HUES48 (cell line): ENCODE measurements at regions not wholly inside any gene's neighbourhood (a gene's known extent, or its start where the extent isn't known, plus 50 kb on each side); places are given as distances from the start of the nearest gene placed in this dataset.

Experiments
- H3K27ac ChIP-seq: one replicate; pipeline ENCODE4 v1.7.0; 2013; ENCODE audit warnings: low read depth, low read length, inconsistent platforms
- H3K27me3 ChIP-seq: 2 replicates; pipeline ENCODE4 v1.6.1; 2013; ENCODE audit warnings: mild to moderate bottlenecking, low read length; ENCODE audit not compliant: control insufficient read depth, insufficient read depth
- H3K36me3 ChIP-seq: 2 replicates; pipeline ENCODE4 v1.6.1; 2013; ENCODE audit warnings: low read length; ENCODE audit not compliant: control insufficient read depth, insufficient read depth
- H3K4me1 ChIP-seq: 2 replicates; pipeline ENCODE4 v1.6.1; 2013; ENCODE audit warnings: mild to moderate bottlenecking, low read length; ENCODE audit not compliant: control insufficient read depth, insufficient read depth
- H3K4me3 ChIP-seq: 2 replicates; pipeline ENCODE4 v1.5.1; 2013; ENCODE audit warnings: mild to moderate bottlenecking, low read depth, low read length
- H3K9ac ChIP-seq: 2 replicates; pipeline ENCODE4 v1.6.1; 2013; ENCODE audit warnings: mild to moderate bottlenecking, low read depth, low read length, moderate library complexity
- H3K9me3 ChIP-seq: 2 replicates; pipeline ENCODE4 v1.6.1; 2013; ENCODE audit warnings: low read length; ENCODE audit not compliant: control insufficient read depth, insufficient read depth

GRCh38 chr4:64613046-64613445, 203.8 kb upstream of the TECRL start:
- Histone ChIP-seq H3K4me3 (no peak overlapping the region), H3K27ac (no peak overlapping the region), H3K27me3 (no peaks in the 10 kb centered on the region), H3K9me3 (no peaks in the 10 kb centered on the region), H3K4me1 (no peaks in the 10 kb centered on the region), H3K9ac (no peak overlapping the region), H3K36me3 (no peaks in the 10 kb centered on the region)

GRCh38 chr4:64598066-64598465, 188.8 kb upstream of the TECRL start:
- Histone ChIP-seq H3K9me3 (no peaks in the 10 kb centered on the region), H3K27ac (no peak overlapping the region), H3K36me3 (no peaks in the 10 kb centered on the region), H3K4me1 (peaks cover 20% of the 10 kb centered on the region), H3K9ac (no peak overlapping the region), H3K4me3 (no peak overlapping the region), H3K27me3 (no peaks in the 10 kb centered on the region)

DNA sequence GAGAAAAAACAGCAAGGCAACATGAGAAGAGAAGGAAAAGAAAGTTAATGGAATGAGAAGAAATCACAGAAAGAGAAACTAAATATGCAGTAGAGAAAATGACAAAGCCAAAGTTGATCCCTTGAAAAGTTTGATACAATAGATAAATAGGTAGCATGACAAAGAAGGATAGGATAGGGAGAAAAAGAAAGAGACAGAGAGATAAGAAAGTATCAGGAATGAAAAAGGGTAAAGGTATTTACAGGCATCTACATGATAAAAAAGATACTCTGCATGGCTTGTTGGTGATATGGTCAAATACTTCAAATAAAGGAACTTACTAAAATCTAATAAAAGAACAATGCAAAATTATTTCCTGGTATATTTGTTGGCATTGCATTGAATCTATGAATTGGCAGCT, 185.5 kb upstream of the TECRL start:
- Histone ChIP-seq H3K9ac (no peak overlapping the region), H3K4me3 (no peak overlapping the region), H3K27ac (peak overlapping the region; percentile 7), H3K9me3 (no peaks in the 10 kb centered on the region), H3K27me3 (no peaks in the 10 kb centered on the region), H3K4me1 (peaks cover 20% of the 10 kb centered on the region), H3K36me3 (no peaks in the 10 kb centered on the region)

DNA sequence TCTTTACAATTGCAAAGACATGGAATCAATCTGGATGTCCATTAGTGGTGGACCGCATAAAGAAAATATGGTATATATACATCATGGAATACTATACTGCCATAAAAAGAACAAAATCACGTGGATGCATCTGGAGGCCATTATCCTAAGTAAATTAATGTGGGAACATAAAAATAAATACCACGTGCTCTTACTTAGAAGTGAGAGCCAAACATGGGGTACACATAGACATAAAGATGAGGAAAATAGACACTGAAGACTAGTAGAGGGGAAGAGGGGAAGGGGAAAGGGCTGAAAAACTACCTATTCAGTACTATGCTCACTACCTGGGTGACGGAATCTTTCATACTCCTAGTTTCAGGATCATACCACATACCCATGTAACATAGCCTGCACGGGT, 179.3 kb upstream of the TECRL start:
- Histone ChIP-seq H3K9ac (no peak overlapping the region), H3K9me3 (no peaks in the 10 kb centered on the region), H3K4me3 (no peak overlapping the region), H3K27ac (no peak overlapping the region), H3K36me3 (no peaks in the 10 kb centered on the region), H3K4me1 (peaks cover 7% of the 10 kb centered on the region), H3K27me3 (no peaks in the 10 kb centered on the region)

DNA sequence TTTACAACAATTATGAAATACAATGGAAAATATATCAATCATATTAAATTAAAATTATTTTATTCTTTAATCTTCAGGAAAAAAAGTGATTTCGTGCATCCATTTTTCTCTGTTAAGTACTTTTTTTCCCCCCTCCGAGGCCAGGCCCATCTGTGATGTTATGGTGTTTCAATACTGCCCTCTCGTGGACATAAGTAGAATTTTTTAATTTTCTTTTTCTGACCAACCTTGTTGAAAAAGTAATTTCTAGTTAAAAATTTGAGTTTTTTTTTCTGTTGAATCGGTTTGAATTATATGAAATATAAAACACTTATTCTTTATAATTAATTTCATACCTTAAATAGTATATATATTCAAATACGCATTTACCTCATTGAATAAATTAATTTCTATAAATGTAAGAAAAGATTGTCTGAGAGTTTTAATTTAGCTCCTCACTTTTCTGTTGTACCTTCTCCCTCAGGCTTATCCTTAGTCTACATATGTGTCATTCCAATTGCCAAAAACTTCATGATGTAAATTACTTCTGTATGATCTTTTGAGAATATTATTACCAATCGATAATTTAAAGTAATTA, 175.8 kb upstream of the TECRL start:
- no peaks in the 10 kb centered on the region for H3K27me3 ChIP-seq
- no peaks in the 10 kb centered on the region for H3K36me3 ChIP-seq
- no peak overlapping the region for H3K4me3 ChIP-seq
- H3K4me1 ChIP-seq = peaks cover 17% of the 10 kb centered on the region; the same call in 1 of the 2 replicates
- H3K9me3 ChIP-seq = no peaks in the 10 kb centered on the region
- no peak overlapping the region for H3K9ac ChIP-seq
- H3K27ac ChIP-seq = no peak overlapping the region

DNA sequence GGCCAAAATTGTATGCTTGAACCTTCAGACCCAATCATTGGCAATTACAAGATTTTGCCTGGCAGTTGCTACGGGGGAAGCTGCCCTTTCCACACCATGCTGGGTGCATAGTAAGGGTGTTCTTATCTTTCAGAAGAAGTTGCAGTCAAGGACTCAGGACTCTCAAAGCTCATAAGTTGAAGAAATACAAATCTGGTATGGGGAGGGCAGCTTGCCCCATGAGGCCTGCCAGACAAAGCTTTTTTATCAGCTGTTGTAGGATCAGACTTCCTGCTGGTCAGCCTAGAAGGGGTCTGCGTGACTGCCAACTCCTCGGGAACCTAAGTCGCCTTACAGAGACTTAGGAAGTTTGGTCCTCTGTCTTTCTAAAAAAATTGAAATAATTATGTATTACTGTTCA, 174.9 kb upstream of the TECRL start:
- H3K4me3 ChIP-seq = no peak overlapping the region
- H3K4me1 ChIP-seq = peaks cover 17% of the 10 kb centered on the region; the same call in 1 of the 2 replicates
- H3K9me3 ChIP-seq = peaks cover 3% of the 10 kb centered on the region
- H3K27me3 ChIP-seq = no peaks in the 10 kb centered on the region
- no peaks in the 10 kb centered on the region for H3K36me3 ChIP-seq
- no peak overlapping the region for H3K27ac ChIP-seq
- H3K9ac ChIP-seq = no peak overlapping the region

GRCh38 chr4:64582492-64582891, 173.2 kb upstream of the TECRL start:
- H3K4me3 ChIP-seq = no peak overlapping the region
- H3K9me3 ChIP-seq = peaks cover 4% of the 10 kb centered on the region
- H3K4me1 ChIP-seq = peaks cover 17% of the 10 kb centered on the region; the same call in 1 of the 2 replicates

DNA sequence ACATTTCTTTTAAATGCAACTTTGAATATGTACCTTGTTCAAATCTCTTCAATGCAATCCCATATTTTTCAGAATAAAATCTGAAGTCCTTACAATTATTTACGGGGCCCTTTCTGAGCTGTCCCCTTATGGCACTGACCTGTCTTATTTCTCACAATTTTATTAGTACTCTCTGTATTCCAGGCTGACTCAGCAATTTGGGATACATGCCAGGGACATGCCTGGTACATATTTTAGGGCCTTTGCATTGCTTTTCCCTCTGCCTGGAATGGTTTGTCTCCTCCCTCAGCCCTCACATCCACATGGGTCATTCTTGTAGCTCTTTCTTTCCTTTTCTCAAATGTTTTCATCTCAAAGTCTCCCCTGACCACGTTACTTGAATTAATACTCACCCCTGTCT, 172.2 kb upstream of the TECRL start:
- H3K27ac ChIP-seq = no peak overlapping the region
- no peaks in the 10 kb centered on the region for H3K36me3 ChIP-seq
- H3K4me3 ChIP-seq = no peak overlapping the region
- H3K9me3 ChIP-seq = peaks cover 4% of the 10 kb centered on the region
- no peaks in the 10 kb centered on the region for H3K27me3 ChIP-seq
- no peak overlapping the region for H3K9ac ChIP-seq
- peaks cover 17% of the 10 kb centered on the region; the same call in 1 of the 2 replicates for H3K4me1 ChIP-seq

More at GRCh38 chr4:64582492-64582891, 173.2 kb upstream of the TECRL start:
- no peaks in the 10 kb centered on the region for H3K27me3 ChIP-seq
- no peaks in the 10 kb centered on the region for H3K36me3 ChIP-seq
- H3K9ac ChIP-seq = no peak overlapping the region
- H3K27ac ChIP-seq = peak overlapping the region; percentile 18

- Histone ChIP-seq H3K27ac (no peak overlapping the region), H3K9ac (no peak overlapping the region), H3K27me3 (no peaks in the 10 kb centered on the region), H3K4me3 (no peak overlapping the region), H3K9me3 (no peaks in the 10 kb centered on the region), H3K36me3 (no peaks in the 10 kb centered on the region), H3K4me1 (no peaks in the 10 kb centered on the region)
Measured at GRCh38 chr4:64564126-64564525, 154.9 kb upstream of the TECRL start.

DNA sequence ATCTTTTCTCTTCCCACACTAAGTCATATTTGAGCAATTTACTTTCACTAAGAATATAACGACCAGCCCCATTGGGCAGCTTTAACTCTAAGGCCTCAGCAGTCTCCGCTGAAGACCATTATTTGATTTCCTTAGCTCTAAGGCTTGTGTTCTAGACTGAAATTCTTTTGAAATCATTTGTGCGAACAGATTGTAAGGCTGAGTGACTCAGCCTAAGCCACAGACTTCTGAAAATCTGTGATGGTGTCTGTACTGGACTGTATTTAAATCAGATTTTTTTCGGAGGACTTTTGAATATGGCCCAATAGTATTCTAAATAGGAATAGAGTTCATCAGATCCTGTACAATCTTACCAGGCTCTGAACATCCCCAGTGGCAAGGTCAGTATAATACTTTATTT, 150.3 kb upstream of the TECRL start:
- H3K27me3 ChIP-seq = no peaks in the 10 kb centered on the region
- no peak overlapping the region for H3K4me3 ChIP-seq
- no peak overlapping the region for H3K27ac ChIP-seq
- H3K9ac ChIP-seq = no peak overlapping the region
- H3K4me1 ChIP-seq = no peaks in the 10 kb centered on the region
- no peaks in the 10 kb centered on the region for H3K36me3 ChIP-seq
- H3K9me3 ChIP-seq = no peaks in the 10 kb centered on the region

GRCh38 chr4:64551125-64551524, 141.9 kb upstream of the TECRL start:
- Histone ChIP-seq H3K9ac (no peak overlapping the region), H3K9me3 (no peaks in the 10 kb centered on the region), H3K4me3 (no peak overlapping the region), H3K4me1 (no peaks in the 10 kb centered on the region), H3K36me3 (no peaks in the 10 kb centered on the region), H3K27me3 (no peaks in the 10 kb centered on the region), H3K27ac (no peak overlapping the region)
